MV-4-11 (cell line): ENCODE measurements at regions not wholly inside any gene's neighbourhood (a gene's known extent, or its start where the extent isn't known, plus 50 kb on each side); places are given as distances from the start of the nearest gene placed in this dataset.
A peak's percentile ranks its signal among the peaks of the same experiment; 100 is the strongest.
"Not testable (repeated sequence)": the region's sequence is repeated elsewhere in the genome, so short reads cannot be mapped to it uniquely, and the experiment has no call there.

ENCODE experiments used
- DNase-seq: peaks from one replicate; lab custom pipeline; 2025; lab: John Stamatoyannopoulos, UW

GRCh38 chr7:113301983-113302382, 183.6 kb upstream of the SMIM30 start:
- DNase-seq, result no peak

- no peak for DNase-seq
Measured at GRCh38 chr7:113301141-113301540, 182.8 kb upstream of the SMIM30 start.

GRCh38 chr7:113299748-113300147, 181.4 kb upstream of the SMIM30 start:
- no peak for DNase-seq

- DNase-seq, result no peak
Measured at GRCh38 chr7:113298501-113298900, 180.1 kb upstream of the SMIM30 start.

- no peak for DNase-seq
Measured at GRCh38 chr7:113294750-113295149, 176.4 kb upstream of the SMIM30 start.

- DNase-seq, result no peak
Measured at GRCh38 chr7:113292105-113292504, 173.8 kb upstream of the SMIM30 start.

- DNase-seq, result no peak
Measured at GRCh38 chr7:113291058-113291457, 172.7 kb upstream of the SMIM30 start.

GRCh38 chr7:113289140-113289740, 170.9 kb upstream of the SMIM30 start:
- peak; percentile 55 for DNase-seq

GRCh38 chr7:113285411-113285810, 167.1 kb upstream of the SMIM30 start:
- DNase-seq, result no peak

- no peak for DNase-seq
Measured at GRCh38 chr7:113283861-113284260, 165.5 kb upstream of the SMIM30 start.

GRCh38 chr7:113282875-113283274, 164.5 kb upstream of the SMIM30 start:
- no peak for DNase-seq

- no peak for DNase-seq
Measured at GRCh38 chr7:113281223-113281622, 162.9 kb upstream of the SMIM30 start.

- DNase-seq, result no peak
Measured at GRCh38 chr7:113279256-113279655, 160.9 kb upstream of the SMIM30 start.

GRCh38 chr7:113270790-113271189, 152.4 kb upstream of the SMIM30 start:
- no peak for DNase-seq

- DNase-seq, result not testable (repeated sequence)
Measured at GRCh38 chr7:113269592-113269991, 151.2 kb upstream of the SMIM30 start.

GRCh38 chr7:113268757-113269156, 150.4 kb upstream of the SMIM30 start:
- no peak for DNase-seq

- peak; percentile 90 for DNase-seq
Measured at GRCh38 chr7:113267885-113268284, 149.5 kb upstream of the SMIM30 start.

GRCh38 chr7:113267271-113267670, 148.9 kb upstream of the SMIM30 start:
- peak; percentile 10 for DNase-seq

GRCh38 chr7:113263749-113264148, 145.4 kb upstream of the SMIM30 start:
- DNase-seq, result no peak

GRCh38 chr7:113263215-113263742, 144.9 kb upstream of the SMIM30 start:
- DNase-seq, result not testable (repeated sequence)

GRCh38 chr7:113256883-113257531, 138.7 kb upstream of the SMIM30 start:
- no peak for DNase-seq

- DNase-seq, result no peak
Measured at GRCh38 chr7:113247198-113247597, 128.8 kb upstream of the SMIM30 start.

- DNase-seq, result no peak
Measured at GRCh38 chr7:113246738-113247137, 128.4 kb upstream of the SMIM30 start.

- no peak for DNase-seq
Measured at GRCh38 chr7:113232885-113233284, 114.5 kb upstream of the SMIM30 start.
